SK-N-SH (cell line): ENCODE measurements at regions not wholly inside any gene's neighbourhood (a gene's known extent, or its start where the extent isn't known, plus 50 kb on each side); places are given as distances from the start of the nearest gene placed in this dataset.

Experiments used
- CTCF ChIA-PET: fragments of 300-600, 350-600 bp; formaldehyde crosslinking; extraction: SDS; loops from one replicate; lab custom pipeline; 2021; lab: Yijun Ruan, JAX
- POLR2A ChIA-PET: fragments of 350-600 bp; sonication (Branson Sonifier 250); formaldehyde crosslinking; extraction: SDS; loops from one replicate; lab custom pipeline; 2020; ENCODE audit warnings: antibody characterized with exemption, inconsistent platforms; lab: Yijun Ruan, JAX
- DNase-seq: peaks from one replicate; pipeline ENCODE4 v3.0.0; 2012
- H2AFZ ChIP-seq: fragments of 200-600 bp; sonication (generic); 2 replicates; pipeline ENCODE4 v1.8.1; 2016; ENCODE audit warnings: antibody characterized with exemption, mild to moderate bottlenecking, low read depth
- H3F3A ChIP-seq: fragments of 200-600 bp; sonication (generic); replicated peaks from 2 replicates; pipeline ENCODE3; 2016; ENCODE audit warnings: antibody characterized with exemption, mild to moderate bottlenecking; ENCODE audit not compliant: insufficient read depth
- H3K27ac ChIP-seq, 2 experiments: fragments of 200-500 bp in 1 of 2; fragments of 200-600 bp in 1 of 2; sonication (Bioruptor generic) in 1 of 2; sonication (generic), shearing (Covaris generic) in 1 of 2; 2 replicates each; pipeline versions ENCODE4 v1.5.1 to v1.6.1; 2014 to 2016; ENCODE audit warnings: low read depth in 2 of 2, inconsistent platforms in 1 of 2, low read length in 1 of 2, mild to moderate bottlenecking in 1 of 2, mixed read lengths in 1 of 2
- H3K27me3 ChIP-seq: fragments of 200-600 bp; sonication (generic), shearing (Covaris generic); 2 replicates; pipeline ENCODE4 v1.6.1; 2016; ENCODE audit warnings: mixed run types; ENCODE audit not compliant: insufficient read depth
- H3K36me3 ChIP-seq, 2 experiments: fragments of 200-500 bp in 1 of 2; fragments of 200-600 bp in 1 of 2; sonication (Bioruptor generic) in 1 of 2; sonication (generic) in 1 of 2; replicated peaks in 1 of 2; 2 replicates each; pipeline versions ENCODE3 to v1.5.1; 2014 to 2016; ENCODE audit warnings: low read length in 1 of 2, mild to moderate bottlenecking in 1 of 2; ENCODE audit not compliant: insufficient read depth in 2 of 2, control insufficient read depth in 1 of 2
- H3K4me1 ChIP-seq, 2 experiments: fragments of 200-500 bp in 1 of 2; fragments of 200-600 bp in 1 of 2; sonication (Bioruptor generic) in 1 of 2; sonication (generic), shearing (Covaris generic) in 1 of 2; 2 replicates each; pipeline versions ENCODE4 v1.5.1 to v1.6.1; 2014 to 2016; ENCODE audit warnings: low read depth in 1 of 2, low read length in 1 of 2, mixed run types in 1 of 2; ENCODE audit not compliant: insufficient read depth in 2 of 2, control insufficient read depth in 1 of 2
- H3K4me2 ChIP-seq: fragments of 200-600 bp; sonication (generic), shearing (Covaris generic); 2 replicates; pipeline ENCODE4 v1.6.1; 2017; ENCODE audit warnings: mixed run types
- H3K4me3 ChIP-seq, 2 experiments: fragments of 200-500 bp in 1 of 2; fragments of 200-600 bp in 1 of 2; sonication (Bioruptor generic) in 1 of 2; sonication (generic), shearing (Covaris generic) in 1 of 2; 2 replicates each; pipeline versions ENCODE4 v1.5.1 to v1.8.1; 2014 to 2016; ENCODE audit warnings: low read depth in 2 of 2, inconsistent platforms in 1 of 2, low read length in 1 of 2, mild to moderate bottlenecking in 1 of 2, mixed read lengths in 1 of 2, moderate library complexity in 1 of 2
- H3K79me2 ChIP-seq: fragments of 200-600 bp; sonication (generic); 2 replicates; pipeline ENCODE4 v1.8.1; 2017; ENCODE audit warnings: mild to moderate bottlenecking; ENCODE audit not compliant: insufficient read depth
- H3K9ac ChIP-seq: fragments of 200-600 bp; sonication (generic); 2 replicates; pipeline ENCODE4 v1.6.1; 2017; ENCODE audit warnings: mixed run types
- H3K9me2 ChIP-seq: fragments of 200-600 bp; sonication (generic); 2 replicates; pipeline ENCODE4 v1.6.1; 2017; ENCODE audit warnings: mixed run types
- H3K9me3 ChIP-seq: fragments of 200-600 bp; sonication (generic); 2 replicates; pipeline ENCODE4 v1.6.1; 2017; ENCODE audit warnings: mixed run types, mild to moderate bottlenecking, moderate library complexity
- H4K20me1 ChIP-seq: fragments of 200-600 bp; sonication (generic); 2 replicates; pipeline ENCODE4 v1.6.1; 2017; ENCODE audit warnings: mild to moderate bottlenecking, mixed run types; ENCODE audit not compliant: insufficient read depth
- EZH2phosphoT487 ChIP-seq: fragments of 200-600 bp; sonication (generic); IDR thresholded peaks from 2 replicates; pipeline ENCODE4 v1.6.1; 2017; ENCODE audit warnings: low read depth, mixed run types, mild to moderate bottlenecking, antibody characterized with exemption, moderate library complexity, borderline replicate concordance
- FOXM1 ChIP-seq: IDR thresholded peaks from 2 replicates; pipeline ENCODE4 v1.4.0; 2012; ENCODE audit warnings: low read depth, mild to moderate bottlenecking
- GABPA ChIP-seq: IDR thresholded peaks from 2 replicates; pipeline ENCODE4 v1.4.0; 2012; ENCODE audit warnings: low read depth, mild to moderate bottlenecking
- MEF2A ChIP-seq: IDR thresholded peaks from 2 replicates; pipeline ENCODE4 v1.4.0; 2012; ENCODE audit warnings: low read depth, borderline replicate concordance
- NRF1 ChIP-seq: IDR thresholded peaks from 2 replicates; pipeline ENCODE4 v1.6.1; 2012; ENCODE audit warnings: low read depth, mild to moderate bottlenecking, low read length
- RAD21 ChIP-seq: IDR thresholded peaks from 2 replicates; pipeline ENCODE4 v1.6.1; 2012; ENCODE audit warnings: mild to moderate bottlenecking, low read length
- RXRA ChIP-seq: IDR thresholded peaks from 2 replicates; pipeline ENCODE4 v1.4.0; 2012; ENCODE audit warnings: low read depth, mild to moderate bottlenecking, borderline replicate concordance
- TEAD4 ChIP-seq: IDR thresholded peaks from 2 replicates; pipeline ENCODE4 v1.4.0; 2012; ENCODE audit warnings: mild to moderate bottlenecking, borderline replicate concordance; ENCODE audit not compliant: insufficient read depth
- YY1 ChIP-seq: IDR thresholded peaks from 2 replicates; pipeline ENCODE4 v1.4.0; 2012; ENCODE audit warnings: low read depth, mild to moderate bottlenecking
- WGBS: methylation state at CpG from one replicate; pipeline ENCODE4 v1.1.6; 2017; ENCODE audit warnings: low lambda C conversion rate; 5-methylcytosine and 5-hydroxymethylcytosine counted together
- TF ChIP-seq, protein P1 (sequence below): IDR thresholded peaks from 2 replicates; pipeline ENCODE4 v1.6.1; 2012; ENCODE audit warnings: mild to moderate bottlenecking, low read depth, low read length, moderate library complexity
- TF ChIP-seq, protein P2 (sequence below): IDR thresholded peaks from 2 replicates; pipeline ENCODE4 v1.4.0; 2012; ENCODE audit warnings: low read depth, borderline replicate concordance
- TF ChIP-seq, protein P3 (sequence below): fragments of 200-600 bp; sonication (generic); IDR thresholded peaks from 2 replicates; pipeline ENCODE4 v1.6.1; 2017; ENCODE audit warnings: antibody characterized with exemption, mild to moderate bottlenecking, moderate library complexity
- TF ChIP-seq, protein P4 (sequence below): IDR thresholded peaks from 2 replicates; pipeline ENCODE4 v1.4.0; 2012; ENCODE audit warnings: low read depth
- TF ChIP-seq, protein P5 (sequence below): IDR thresholded peaks from 2 replicates; pipeline ENCODE4; 2012
- TF ChIP-seq, protein P6 (sequence below): IDR thresholded peaks from 2 replicates; pipeline ENCODE4 v1.4.0; 2012; ENCODE audit warnings: low read depth, borderline replicate concordance

DNA sequence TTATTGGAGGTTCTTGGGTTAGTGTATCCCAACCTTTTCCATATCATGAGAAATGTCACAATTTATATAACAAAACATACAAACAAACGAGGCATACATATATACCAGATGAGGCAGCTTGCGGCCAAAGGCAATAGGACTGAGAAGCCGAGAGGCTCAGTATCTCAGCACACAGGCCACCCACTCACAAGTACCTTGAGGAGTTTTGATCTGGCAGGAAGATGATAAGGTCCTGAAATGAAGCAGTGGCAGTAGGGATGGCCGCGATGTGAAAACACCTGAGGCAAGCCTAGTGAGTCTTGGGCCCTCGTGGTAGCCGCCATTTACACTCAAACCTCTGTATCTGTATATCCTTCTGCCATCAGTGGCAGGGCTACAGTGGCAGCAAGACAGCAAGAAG is 55.3 kb upstream of the PRPS1 start:
- H3K27ac ChIP-seq, result no peak overlapping the region
- CTCF ChIA-PET, result no interaction called here

More for the DNA sequence above, 55.3 kb upstream of the PRPS1 start:
- H3K79me2 ChIP-seq, result no peaks in the 10 kb centered on the region
- WGBS, result 34% methylated on average over 7 of the region's 7 CpGs
- no peaks in the 10 kb centered on the region; the same call in 1 of the 2 replicates for H3K27me3 ChIP-seq
- H3F3A ChIP-seq, result peaks cover 5% of the 10 kb centered on the region
- TF ChIP-seq EZH2phosphoT487, result no peak
- TF ChIP-seq, protein P1, sequence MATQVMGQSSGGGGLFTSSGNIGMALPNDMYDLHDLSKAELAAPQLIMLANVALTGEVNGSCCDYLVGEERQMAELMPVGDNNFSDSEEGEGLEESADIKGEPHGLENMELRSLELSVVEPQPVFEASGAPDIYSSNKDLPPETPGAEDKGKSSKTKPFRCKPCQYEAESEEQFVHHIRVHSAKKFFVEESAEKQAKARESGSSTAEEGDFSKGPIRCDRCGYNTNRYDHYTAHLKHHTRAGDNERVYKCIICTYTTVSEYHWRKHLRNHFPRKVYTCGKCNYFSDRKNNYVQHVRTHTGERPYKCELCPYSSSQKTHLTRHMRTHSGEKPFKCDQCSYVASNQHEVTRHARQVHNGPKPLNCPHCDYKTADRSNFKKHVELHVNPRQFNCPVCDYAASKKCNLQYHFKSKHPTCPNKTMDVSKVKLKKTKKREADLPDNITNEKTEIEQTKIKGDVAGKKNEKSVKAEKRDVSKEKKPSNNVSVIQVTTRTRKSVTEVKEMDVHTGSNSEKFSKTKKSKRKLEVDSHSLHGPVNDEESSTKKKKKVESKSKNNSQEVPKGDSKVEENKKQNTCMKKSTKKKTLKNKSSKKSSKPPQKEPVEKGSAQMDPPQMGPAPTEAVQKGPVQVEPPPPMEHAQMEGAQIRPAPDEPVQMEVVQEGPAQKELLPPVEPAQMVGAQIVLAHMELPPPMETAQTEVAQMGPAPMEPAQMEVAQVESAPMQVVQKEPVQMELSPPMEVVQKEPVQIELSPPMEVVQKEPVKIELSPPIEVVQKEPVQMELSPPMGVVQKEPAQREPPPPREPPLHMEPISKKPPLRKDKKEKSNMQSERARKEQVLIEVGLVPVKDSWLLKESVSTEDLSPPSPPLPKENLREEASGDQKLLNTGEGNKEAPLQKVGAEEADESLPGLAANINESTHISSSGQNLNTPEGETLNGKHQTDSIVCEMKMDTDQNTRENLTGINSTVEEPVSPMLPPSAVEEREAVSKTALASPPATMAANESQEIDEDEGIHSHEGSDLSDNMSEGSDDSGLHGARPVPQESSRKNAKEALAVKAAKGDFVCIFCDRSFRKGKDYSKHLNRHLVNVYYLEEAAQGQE, result no peak
- TF ChIP-seq, protein P2, sequence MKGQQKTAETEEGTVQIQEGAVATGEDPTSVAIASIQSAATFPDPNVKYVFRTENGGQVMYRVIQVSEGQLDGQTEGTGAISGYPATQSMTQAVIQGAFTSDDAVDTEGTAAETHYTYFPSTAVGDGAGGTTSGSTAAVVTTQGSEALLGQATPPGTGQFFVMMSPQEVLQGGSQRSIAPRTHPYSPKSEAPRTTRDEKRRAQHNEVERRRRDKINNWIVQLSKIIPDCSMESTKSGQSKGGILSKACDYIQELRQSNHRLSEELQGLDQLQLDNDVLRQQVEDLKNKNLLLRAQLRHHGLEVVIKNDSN, result no peak
- TF ChIP-seq TEAD4, result no peak
- TF ChIP-seq RAD21, result no peak
- no peak for TF ChIP-seq YY1
- no peak for TF ChIP-seq MEF2A
- TF ChIP-seq, protein P3, sequence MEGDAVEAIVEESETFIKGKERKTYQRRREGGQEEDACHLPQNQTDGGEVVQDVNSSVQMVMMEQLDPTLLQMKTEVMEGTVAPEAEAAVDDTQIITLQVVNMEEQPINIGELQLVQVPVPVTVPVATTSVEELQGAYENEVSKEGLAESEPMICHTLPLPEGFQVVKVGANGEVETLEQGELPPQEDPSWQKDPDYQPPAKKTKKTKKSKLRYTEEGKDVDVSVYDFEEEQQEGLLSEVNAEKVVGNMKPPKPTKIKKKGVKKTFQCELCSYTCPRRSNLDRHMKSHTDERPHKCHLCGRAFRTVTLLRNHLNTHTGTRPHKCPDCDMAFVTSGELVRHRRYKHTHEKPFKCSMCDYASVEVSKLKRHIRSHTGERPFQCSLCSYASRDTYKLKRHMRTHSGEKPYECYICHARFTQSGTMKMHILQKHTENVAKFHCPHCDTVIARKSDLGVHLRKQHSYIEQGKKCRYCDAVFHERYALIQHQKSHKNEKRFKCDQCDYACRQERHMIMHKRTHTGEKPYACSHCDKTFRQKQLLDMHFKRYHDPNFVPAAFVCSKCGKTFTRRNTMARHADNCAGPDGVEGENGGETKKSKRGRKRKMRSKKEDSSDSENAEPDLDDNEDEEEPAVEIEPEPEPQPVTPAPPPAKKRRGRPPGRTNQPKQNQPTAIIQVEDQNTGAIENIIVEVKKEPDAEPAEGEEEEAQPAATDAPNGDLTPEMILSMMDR, result no peak
- TF ChIP-seq, protein P4, sequence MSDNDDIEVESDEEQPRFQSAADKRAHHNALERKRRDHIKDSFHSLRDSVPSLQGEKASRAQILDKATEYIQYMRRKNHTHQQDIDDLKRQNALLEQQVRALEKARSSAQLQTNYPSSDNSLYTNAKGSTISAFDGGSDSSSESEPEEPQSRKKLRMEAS, result no peak
- no peak for TF ChIP-seq GABPA
- TF ChIP-seq, protein P5, sequence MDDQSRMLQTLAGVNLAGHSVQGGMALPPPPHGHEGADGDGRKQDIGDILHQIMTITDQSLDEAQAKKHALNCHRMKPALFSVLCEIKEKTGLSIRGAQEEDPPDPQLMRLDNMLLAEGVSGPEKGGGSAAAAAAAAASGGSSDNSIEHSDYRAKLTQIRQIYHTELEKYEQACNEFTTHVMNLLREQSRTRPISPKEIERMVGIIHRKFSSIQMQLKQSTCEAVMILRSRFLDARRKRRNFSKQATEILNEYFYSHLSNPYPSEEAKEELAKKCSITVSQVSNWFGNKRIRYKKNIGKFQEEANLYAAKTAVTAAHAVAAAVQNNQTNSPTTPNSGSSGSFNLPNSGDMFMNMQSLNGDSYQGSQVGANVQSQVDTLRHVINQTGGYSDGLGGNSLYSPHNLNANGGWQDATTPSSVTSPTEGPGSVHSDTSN, result no peak
- no peak for TF ChIP-seq FOXM1
- TF ChIP-seq NRF1, result no peak
- no peak for TF ChIP-seq RXRA
- TF ChIP-seq, protein P6, sequence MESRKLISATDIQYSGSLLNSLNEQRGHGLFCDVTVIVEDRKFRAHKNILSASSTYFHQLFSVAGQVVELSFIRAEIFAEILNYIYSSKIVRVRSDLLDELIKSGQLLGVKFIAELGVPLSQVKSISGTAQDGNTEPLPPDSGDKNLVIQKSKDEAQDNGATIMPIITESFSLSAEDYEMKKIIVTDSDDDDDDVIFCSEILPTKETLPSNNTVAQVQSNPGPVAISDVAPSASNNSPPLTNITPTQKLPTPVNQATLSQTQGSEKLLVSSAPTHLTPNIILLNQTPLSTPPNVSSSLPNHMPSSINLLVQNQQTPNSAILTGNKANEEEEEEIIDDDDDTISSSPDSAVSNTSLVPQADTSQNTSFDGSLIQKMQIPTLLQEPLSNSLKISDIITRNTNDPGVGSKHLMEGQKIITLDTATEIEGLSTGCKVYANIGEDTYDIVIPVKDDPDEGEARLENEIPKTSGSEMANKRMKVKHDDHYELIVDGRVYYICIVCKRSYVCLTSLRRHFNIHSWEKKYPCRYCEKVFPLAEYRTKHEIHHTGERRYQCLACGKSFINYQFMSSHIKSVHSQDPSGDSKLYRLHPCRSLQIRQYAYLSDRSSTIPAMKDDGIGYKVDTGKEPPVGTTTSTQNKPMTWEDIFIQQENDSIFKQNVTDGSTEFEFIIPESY, result no peak
- H2AFZ ChIP-seq, result no peak overlapping the region
- H3K4me1 ChIP-seq, result 0 out of 4 replicates have a peak, but pooled peaks cover 0 to 3% of the 10 kb centered on the region in 2 experiments
- H3K4me2 ChIP-seq, result no peak overlapping the region
- no peak for DNase-seq
- no peaks in the 10 kb centered on the region for H4K20me1 ChIP-seq
- POLR2A ChIA-PET, result no interaction called here
- H3K9ac ChIP-seq, result no peak overlapping the region
- no peaks in the 10 kb centered on the region for H3K9me2 ChIP-seq
- no peaks in the 10 kb centered on the region for H3K36me3 ChIP-seq
- H3K9me3 ChIP-seq, result no peaks in the 10 kb centered on the region
- no peak overlapping the region for H3K4me3 ChIP-seq
